Activated CD4-positive, alpha-beta T cell treated with anti-CD3 and anti-CD28 coated beads, Interleukin-2, amount 10 ng/mL, durations not matched to agents 24 days and 14 days (primary cell): ENCODE measurements at regions not wholly inside any gene's neighbourhood (a gene's known extent, or its start where the extent isn't known, plus 50 kb on each side); places are given as distances from the start of the nearest gene placed in this dataset.

Source experiments
- DNase-seq: peaks from one replicate; pipeline ENCODE4 v3.0.0; 2022
- H3K27ac Mint-ChIP-seq: one replicate; pipeline ENCODE4 v1.8.0; 2022; ENCODE audit warnings: mild to moderate bottlenecking, mixed read lengths
- H3K27me3 Mint-ChIP-seq: one replicate; pipeline ENCODE4 v1.8.0; 2022; ENCODE audit warnings: mixed read lengths
- H3K36me3 Mint-ChIP-seq: one replicate; pipeline ENCODE4 v1.8.0; 2022; ENCODE audit warnings: low read depth, mild to moderate bottlenecking, mixed read lengths
- H3K4me1 Mint-ChIP-seq: one replicate; pipeline ENCODE4 v1.8.0; 2021; ENCODE audit warnings: mixed read lengths
- H3K4me3 Mint-ChIP-seq: one replicate; pipeline ENCODE4 v1.8.0; 2022; ENCODE audit warnings: mild to moderate bottlenecking, moderate library complexity, mixed read lengths
- H3K9me3 Mint-ChIP-seq: one replicate; pipeline ENCODE4 v1.8.0; 2021; ENCODE audit warnings: mixed read lengths
- intact Hi-C: fragments of 100-400 bp; cut with micrococcal nuclease; formaldehyde crosslinking; loops from one replicate; pipeline ENCODE4 v1.15.1; 2023

DNA sequence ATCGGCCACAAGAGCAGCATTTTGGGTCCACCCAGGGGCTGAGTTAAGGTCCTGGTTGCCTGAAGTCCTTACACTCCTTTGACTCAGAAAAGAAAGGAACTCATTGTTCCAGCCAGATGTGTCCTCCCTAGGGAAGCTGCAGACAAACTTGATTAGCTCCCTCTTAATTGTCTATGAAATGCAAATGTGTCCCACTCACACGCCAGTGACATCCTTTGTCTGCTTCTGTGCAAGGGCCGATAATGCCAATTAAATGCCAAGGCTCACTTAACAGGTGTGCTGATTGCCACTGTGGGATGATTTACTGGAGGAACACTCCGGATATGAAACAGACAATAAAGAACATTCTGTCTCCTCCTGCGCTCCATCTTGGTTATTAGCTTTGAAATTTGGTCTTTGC is 332.9 kb upstream of the CPEB2 start:
- Mint-ChIP-seq H3K4me1 (no peaks in the 10 kb centered on the region), H3K27me3 (no peaks in the 10 kb centered on the region), H3K36me3 (no peaks in the 10 kb centered on the region), H3K27ac (no peak overlapping the region), H3K9me3 (no peaks in the 10 kb centered on the region), H3K4me3 (no peak overlapping the region)
- intact Hi-C loops, result no loop called here
- no peak for DNase-seq

DNA sequence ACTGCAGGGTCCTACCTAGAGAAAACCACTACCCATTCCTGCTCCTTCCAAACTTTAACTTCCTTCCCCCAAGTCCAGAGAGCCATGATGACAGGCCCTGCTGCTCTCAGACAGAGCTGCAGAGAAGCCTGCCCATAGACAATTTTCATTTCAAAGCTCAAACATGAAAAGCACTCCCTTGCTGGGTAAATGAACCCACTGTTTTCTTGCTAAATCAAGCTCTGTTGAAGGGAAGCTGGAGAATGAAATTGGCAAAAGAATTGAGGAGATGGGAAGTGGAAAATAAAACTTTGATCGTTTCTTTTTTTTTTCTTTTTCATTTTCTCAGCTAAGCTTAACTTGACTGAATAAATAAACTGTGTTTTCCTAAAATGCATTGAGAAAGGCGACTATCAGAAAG is 331.1 kb upstream of the CPEB2 start:
- H3K27ac Mint-ChIP-seq, result no peak overlapping the region
- intact Hi-C loops, result no loop called here
- no peaks in the 10 kb centered on the region for H3K27me3 Mint-ChIP-seq
- no peaks in the 10 kb centered on the region for H3K36me3 Mint-ChIP-seq
- H3K9me3 Mint-ChIP-seq, result no peaks in the 10 kb centered on the region
- no peaks in the 10 kb centered on the region for H3K4me1 Mint-ChIP-seq
- no peak overlapping the region for H3K4me3 Mint-ChIP-seq
- DNase-seq, result no peak

DNA sequence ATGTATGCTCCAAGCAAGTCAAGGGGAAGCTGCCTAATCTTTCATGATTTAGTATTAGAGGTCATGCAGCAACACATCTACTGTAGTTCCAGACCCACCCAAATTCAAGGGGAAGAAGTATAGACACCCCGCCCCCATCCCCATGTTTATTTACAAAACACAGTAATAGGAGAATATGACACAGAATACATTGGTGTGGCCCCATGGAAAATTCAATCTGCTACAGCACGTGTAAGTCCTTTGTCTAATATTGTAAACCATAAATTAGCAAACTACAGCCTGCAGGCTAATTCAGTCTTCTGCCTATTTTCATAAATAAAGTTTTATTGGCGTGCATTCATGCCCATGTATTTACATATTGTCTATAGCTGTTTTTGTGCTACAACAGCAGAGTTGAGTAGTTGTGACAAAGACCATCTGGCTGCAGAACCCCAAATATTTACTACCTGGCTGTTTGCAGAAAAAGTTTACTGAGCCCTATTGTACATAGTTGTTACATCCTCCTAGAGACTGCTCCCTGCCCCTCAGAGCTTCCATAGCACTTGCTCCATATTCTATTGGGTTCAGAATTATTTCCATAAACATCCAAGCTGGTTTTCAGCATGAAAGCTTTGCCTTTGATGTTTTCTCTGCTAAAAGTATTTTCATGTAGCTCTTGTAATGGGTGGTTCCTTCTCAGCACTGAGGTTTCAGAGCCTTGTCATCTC is 326.8 kb upstream of the CPEB2 start:
- no peaks in the 10 kb centered on the region for H3K9me3 Mint-ChIP-seq
- intact Hi-C loops, result no loop called here
- peaks cover 2% of the 10 kb centered on the region for H3K27me3 Mint-ChIP-seq
- no peak overlapping the region for H3K27ac Mint-ChIP-seq
- no peaks in the 10 kb centered on the region for H3K36me3 Mint-ChIP-seq
- H3K4me1 Mint-ChIP-seq, result no peaks in the 10 kb centered on the region
- H3K4me3 Mint-ChIP-seq, result no peak overlapping the region
- no peak for DNase-seq

DNA sequence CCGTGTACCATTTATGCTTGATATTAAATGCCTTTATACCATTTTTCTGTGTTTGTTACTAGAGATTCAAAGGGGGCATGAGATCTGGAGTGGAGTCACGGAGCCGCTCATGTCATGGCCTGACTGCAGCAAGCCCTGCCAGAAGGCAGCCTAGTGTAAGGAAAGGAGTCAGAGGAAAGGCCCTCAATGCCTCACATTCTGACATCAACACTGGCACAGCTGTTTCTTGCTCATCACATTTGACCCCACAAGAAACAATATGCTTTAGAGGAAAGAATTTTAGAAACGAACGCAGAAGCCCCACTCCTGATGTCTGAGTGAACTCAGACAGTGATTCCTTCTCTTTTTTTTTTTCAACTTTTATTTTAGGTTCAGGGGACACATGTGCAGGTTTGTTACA is 322.4 kb upstream of the CPEB2 start:
- intact Hi-C loops, result no loop called here
- Mint-ChIP-seq H3K9me3 (peaks cover 3% of the 10 kb centered on the region), H3K4me1 (no peaks in the 10 kb centered on the region), H3K36me3 (no peaks in the 10 kb centered on the region), H3K27ac (no peak overlapping the region), H3K27me3 (peaks cover 2% of the 10 kb centered on the region), H3K4me3 (no peak overlapping the region)
- no peak for DNase-seq

GRCh38 chr4:14681330-14681729 is 321.0 kb upstream of the CPEB2 start:
- Mint-ChIP-seq H3K27ac (no peak overlapping the region), H3K4me3 (no peak overlapping the region), H3K4me1 (no peaks in the 10 kb centered on the region), H3K36me3 (no peaks in the 10 kb centered on the region), H3K27me3 (peaks cover 2% of the 10 kb centered on the region), H3K9me3 (peaks cover 8% of the 10 kb centered on the region)
- intact Hi-C loops, result no loop called here
- DNase-seq, result no peak

- DNase-seq, result no peak
- no peaks in the 10 kb centered on the region for H3K4me1 Mint-ChIP-seq
- no peaks in the 10 kb centered on the region for H3K36me3 Mint-ChIP-seq
- no peak overlapping the region for H3K27ac Mint-ChIP-seq
- H3K9me3 Mint-ChIP-seq, result no peaks in the 10 kb centered on the region
- H3K4me3 Mint-ChIP-seq, result no peak overlapping the region
- intact Hi-C loops, result no loop called here
- H3K27me3 Mint-ChIP-seq, result no peaks in the 10 kb centered on the region
Measured at GRCh38 chr4:14693728-14694127, 308.6 kb upstream of the CPEB2 start.

DNA sequence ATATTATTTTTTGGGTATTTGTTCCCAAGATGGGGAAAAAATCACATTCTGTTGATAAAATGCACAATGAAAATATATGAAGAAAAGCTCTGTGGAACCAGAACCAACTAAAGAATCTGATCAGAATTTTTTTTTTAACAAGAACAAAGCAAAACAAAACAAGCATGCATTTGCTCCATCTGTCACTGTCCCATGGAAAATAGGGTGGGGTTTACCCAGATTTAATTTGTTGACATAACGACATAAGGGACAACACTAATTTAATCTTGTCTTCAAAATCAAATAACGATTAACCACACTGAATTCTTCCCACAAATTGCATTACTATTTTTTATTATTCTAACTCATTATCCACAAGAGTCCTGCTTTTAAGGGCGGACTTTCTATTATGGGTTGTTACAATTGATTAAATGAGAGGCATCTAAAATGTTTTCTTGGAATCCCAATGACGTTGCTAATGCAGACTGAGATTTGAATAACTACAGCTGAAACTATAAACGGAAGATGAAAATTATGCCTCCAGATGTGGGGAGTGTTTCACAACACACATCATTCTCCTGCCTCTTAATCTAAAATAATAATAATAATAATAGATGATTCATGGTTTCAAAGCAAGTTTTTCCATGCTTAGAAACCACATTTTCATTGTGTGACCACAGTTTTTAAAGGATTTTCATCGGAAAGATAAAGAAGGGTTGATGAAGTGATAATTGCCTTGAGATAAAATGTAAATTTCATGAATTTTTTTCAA is 307.0 kb upstream of the CPEB2 start:
- no peak for DNase-seq
- H3K4me1 Mint-ChIP-seq, result no peaks in the 10 kb centered on the region
- intact Hi-C loops, result no loop called here
- no peak overlapping the region for H3K27ac Mint-ChIP-seq
- H3K4me3 Mint-ChIP-seq, result no peak overlapping the region
- H3K9me3 Mint-ChIP-seq, result no peaks in the 10 kb centered on the region
- no peaks in the 10 kb centered on the region for H3K27me3 Mint-ChIP-seq
- no peaks in the 10 kb centered on the region for H3K36me3 Mint-ChIP-seq

DNA sequence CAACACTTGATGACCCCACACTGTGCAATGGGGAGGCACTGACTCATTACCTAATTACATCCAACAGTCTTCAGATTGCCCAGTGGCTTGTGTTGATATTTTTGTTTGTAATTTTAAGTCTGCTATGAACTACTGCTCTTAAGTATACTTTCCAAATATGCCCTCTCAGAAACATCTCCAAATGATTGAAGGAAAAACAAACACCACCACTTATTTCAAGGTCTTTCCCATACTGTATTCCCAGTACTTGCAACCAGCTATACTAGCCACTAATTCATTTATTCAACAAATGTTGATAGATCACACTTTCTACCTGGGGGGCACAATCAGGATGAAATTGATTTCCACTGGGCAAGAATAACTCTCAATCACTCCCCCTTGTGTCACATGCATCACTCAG is 302.2 kb upstream of the CPEB2 start:
- DNase-seq, result no peak
- intact Hi-C loops, result no loop called here
- H3K27ac Mint-ChIP-seq, result no peak overlapping the region

GRCh38 chr4:14700544-14700943 is 301.7 kb upstream of the CPEB2 start:
- Mint-ChIP-seq H3K27me3 (no peaks in the 10 kb centered on the region), H3K9me3 (no peaks in the 10 kb centered on the region), H3K36me3 (no peaks in the 10 kb centered on the region), H3K4me1 (no peaks in the 10 kb centered on the region), H3K27ac (no peak overlapping the region), H3K4me3 (no peak overlapping the region)
- no peak for DNase-seq
- intact Hi-C loops, result no loop called here

More for the DNA sequence above, 302.2 kb upstream of the CPEB2 start:
- H3K27me3 Mint-ChIP-seq, result no peaks in the 10 kb centered on the region
- no peaks in the 10 kb centered on the region for H3K36me3 Mint-ChIP-seq
- no peaks in the 10 kb centered on the region for H3K9me3 Mint-ChIP-seq
- no peaks in the 10 kb centered on the region for H3K4me1 Mint-ChIP-seq
- no peak overlapping the region for H3K4me3 Mint-ChIP-seq

DNA sequence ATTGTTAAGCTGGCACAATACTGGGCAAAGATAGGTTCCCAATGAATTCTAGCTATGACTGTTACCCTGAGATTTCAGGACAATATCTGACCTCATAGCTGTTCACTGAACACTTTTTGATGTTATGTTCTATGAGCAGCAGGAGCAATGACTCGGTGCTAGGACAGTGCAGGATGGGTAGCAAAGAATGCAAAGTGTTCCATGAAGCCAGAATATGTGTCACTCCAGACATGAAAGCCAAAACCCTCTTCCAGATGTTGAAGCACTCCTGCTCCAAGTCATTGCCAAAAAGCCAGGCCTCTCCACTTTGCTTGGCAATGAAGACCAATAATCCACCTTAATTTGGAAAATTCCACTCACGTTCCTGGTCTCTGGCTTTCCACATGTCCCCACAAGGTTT is 300.9 kb upstream of the CPEB2 start:
- no peak overlapping the region for H3K4me3 Mint-ChIP-seq
- H3K36me3 Mint-ChIP-seq, result no peaks in the 10 kb centered on the region

DNA sequence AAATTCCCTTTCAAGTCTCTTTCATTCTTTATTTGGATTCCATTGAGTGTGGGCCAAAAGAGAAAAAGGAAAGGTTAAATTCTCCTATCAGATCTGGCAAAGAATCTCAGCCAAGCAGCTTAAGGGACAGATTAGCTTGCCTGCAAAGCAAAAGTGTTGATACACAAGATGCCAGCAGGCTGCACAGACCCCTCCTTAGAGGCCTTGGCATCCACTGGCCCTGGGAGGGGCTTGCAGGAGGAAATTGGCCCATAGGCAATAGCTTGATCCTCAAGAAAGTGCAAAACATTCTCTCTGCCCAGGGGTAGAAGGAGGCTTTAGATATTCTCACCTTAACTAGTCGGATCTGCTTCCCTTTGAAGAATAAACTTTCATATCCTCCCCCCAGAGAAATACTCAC is 300.4 kb upstream of the CPEB2 start:
- Mint-ChIP-seq H3K36me3 (no peaks in the 10 kb centered on the region), H3K27ac (no peak overlapping the region), H3K27me3 (no peaks in the 10 kb centered on the region), H3K4me3 (no peak overlapping the region), H3K4me1 (no peaks in the 10 kb centered on the region), H3K9me3 (no peaks in the 10 kb centered on the region)
- intact Hi-C loops, result no loop called here
- no peak for DNase-seq

More for the DNA sequence above, 300.9 kb upstream of the CPEB2 start:
- intact Hi-C loops, result no loop called here
- Mint-ChIP-seq H3K27ac (no peak overlapping the region), H3K9me3 (no peaks in the 10 kb centered on the region), H3K4me1 (no peaks in the 10 kb centered on the region), H3K27me3 (no peaks in the 10 kb centered on the region)
- DNase-seq, result no peak

- Mint-ChIP-seq H3K4me1 (no peaks in the 10 kb centered on the region), H3K9me3 (no peaks in the 10 kb centered on the region), H3K27ac (no peak overlapping the region), H3K4me3 (no peak overlapping the region), H3K27me3 (peaks cover 5% of the 10 kb centered on the region), H3K36me3 (no peaks in the 10 kb centered on the region)
- intact Hi-C loops, result no loop called here
- no peak for DNase-seq
Measured at GRCh38 chr4:14708574-14708973, 293.7 kb upstream of the CPEB2 start.

DNA sequence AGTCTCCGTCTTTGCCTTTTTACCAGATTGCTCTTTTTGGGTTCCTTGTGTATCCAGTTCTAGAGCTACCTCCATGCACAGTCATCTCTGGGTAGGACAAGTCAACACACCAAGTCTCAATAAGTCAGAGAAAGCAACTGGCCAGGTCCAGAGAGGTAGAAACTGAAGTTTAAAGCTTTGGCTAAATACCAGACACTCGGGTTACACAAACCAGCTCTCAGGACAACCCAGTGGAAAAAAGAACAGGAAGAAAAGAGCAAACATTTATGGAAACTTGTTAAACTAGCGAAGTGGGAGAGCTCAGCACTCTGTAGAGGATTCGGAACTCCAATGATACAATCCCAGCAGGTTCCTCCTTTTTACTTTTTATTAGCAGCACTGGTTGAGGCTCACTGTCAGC is 291.0 kb upstream of the CPEB2 start:
- H3K36me3 Mint-ChIP-seq, result no peaks in the 10 kb centered on the region
- no peaks in the 10 kb centered on the region for H3K4me1 Mint-ChIP-seq
- intact Hi-C loops, result no loop called here
- H3K4me3 Mint-ChIP-seq, result no peak overlapping the region
- no peak for DNase-seq
- no peaks in the 10 kb centered on the region for H3K9me3 Mint-ChIP-seq
- no peak overlapping the region for H3K27ac Mint-ChIP-seq
- peaks cover 5% of the 10 kb centered on the region for H3K27me3 Mint-ChIP-seq

DNA sequence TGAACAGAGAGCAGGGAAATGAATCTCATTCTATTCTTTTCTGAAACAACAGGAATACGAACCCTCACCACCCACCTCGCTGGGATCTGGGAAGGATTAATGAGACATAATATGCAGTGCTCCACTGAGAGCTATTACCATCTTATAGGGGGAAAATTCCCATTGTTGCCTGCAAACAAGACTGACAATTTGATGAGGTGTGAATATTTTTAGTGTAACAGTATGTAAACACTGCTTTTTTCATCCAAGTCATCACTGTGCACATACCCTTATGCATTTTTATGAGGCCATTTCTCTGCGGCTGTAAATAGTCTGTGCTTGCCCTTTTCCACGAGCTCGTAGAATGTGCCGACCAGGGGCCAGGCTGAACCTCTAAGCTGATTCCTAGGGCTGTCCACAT is 285.6 kb upstream of the CPEB2 start:
- Mint-ChIP-seq H3K27me3 (peaks cover 5% of the 10 kb centered on the region), H3K4me3 (no peak overlapping the region), H3K9me3 (peaks cover 20% of the 10 kb centered on the region), H3K27ac (no peak overlapping the region), H3K4me1 (peaks cover 3% of the 10 kb centered on the region), H3K36me3 (no peaks in the 10 kb centered on the region)
- DNase-seq, result no peak
- intact Hi-C loops, result no loop called here

DNA sequence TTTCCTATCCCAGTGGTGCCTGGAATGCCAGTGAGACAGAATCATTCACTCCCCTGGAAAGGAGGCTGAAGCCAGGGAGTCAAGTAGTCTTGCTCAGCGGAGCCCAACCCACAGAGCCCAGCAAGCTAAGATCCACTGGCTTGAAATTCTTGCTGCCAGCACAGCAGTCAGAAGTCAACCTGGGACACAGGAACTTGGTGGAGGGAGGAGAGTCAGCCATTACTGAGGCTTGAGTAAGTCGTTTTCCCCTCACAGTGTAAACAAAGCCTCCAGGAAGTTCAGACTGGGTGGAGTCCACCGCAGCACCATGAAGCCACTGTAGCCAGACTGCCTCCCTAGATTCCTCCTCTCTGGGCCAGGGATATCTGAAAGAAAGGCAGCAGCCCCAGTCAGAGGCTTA is 283.2 kb upstream of the CPEB2 start:
- Mint-ChIP-seq H3K4me1 (peaks cover 3% of the 10 kb centered on the region), H3K27me3 (no peaks in the 10 kb centered on the region), H3K9me3 (peaks cover 21% of the 10 kb centered on the region), H3K27ac (no peak overlapping the region), H3K36me3 (no peaks in the 10 kb centered on the region), H3K4me3 (no peak overlapping the region)
- intact Hi-C loops, result no loop called here
- no peak for DNase-seq
